Heart right ventricle (tissue), 16 donors: ENCODE measurements at regions not wholly inside any gene's neighbourhood (a gene's known extent, or its start where the extent isn't known, plus 50 kb on each side); places are given as distances from the start of the nearest gene placed in this dataset.

Experiments
- ATAC-seq, 8 donors: fragments of 200-7000 bp; cut with Tn5 transposase; one replicate each; pipeline ENCODE4 v1.9.1; 2020; ENCODE audit warnings: mild to moderate bottlenecking in 8 of 8, moderate library complexity in 8 of 8, moderate number of reproducible peaks in 1 of 8
- DNase-seq, 2 donors: peaks; one replicate each; pipeline ENCODE4 v3.0.0-alpha.2; 2020
- H3K27ac ChIP-seq, 10 donors: fragments of 200-600 bp; sonication (generic) in 2 of 10; one replicate each; pipeline versions ENCODE4 v1.5.0 to v1.8.0; 2020 to 2022; ENCODE audit warnings: mild to moderate bottlenecking in 3 of 10
- H3K27me3 ChIP-seq, 7 donors: fragments of 200-600 bp; one replicate each; pipeline ENCODE4 v1.8.0; 2021 to 2022; ENCODE audit warnings: mild to moderate bottlenecking in 2 of 7
- H3K36me3 ChIP-seq, 9 donors: fragments of 200-600 bp; sonication (generic) in 1 of 9; one replicate each; pipeline versions ENCODE4 v1.5.0 to v1.8.0; 2020 to 2022; ENCODE audit warnings: mild to moderate bottlenecking in 2 of 9
- H3K4me1 ChIP-seq, 9 donors: fragments of 200-600 bp; sonication (generic) in 1 of 9; one replicate each; pipeline versions ENCODE4 v1.5.0 to v1.8.0; 2020 to 2022; ENCODE audit warnings: mild to moderate bottlenecking in 4 of 9
- H3K4me3 ChIP-seq, 10 donors: fragments of 200-600 bp; sonication (generic) in 2 of 10; one replicate each; pipeline versions ENCODE4 v1.5.0 to v1.8.0; 2020 to 2022; ENCODE audit warnings: mild to moderate bottlenecking in 7 of 10, moderate library complexity in 2 of 10
- H3K9me3 ChIP-seq, 11 donors: fragments of 200-600 bp in 10 of 11; sonication (generic) in 2 of 11; one replicate each; pipeline versions ENCODE4 v1.5.0 to v1.8.0; 2013 to 2022; ENCODE audit warnings: mild to moderate bottlenecking in 2 of 11, control low read depth in 1 of 11, moderate library complexity in 1 of 11
- WGBS, 2 donors: extraction: QIAGEN DNeasy Blood & Tissue Kit; methylation state at CpG; one replicate each; pipeline ENCODE4 v1.1.7; 2013; ENCODE audit warnings: inconsistent platforms in 1 of 2; 5-methylcytosine and 5-hydroxymethylcytosine counted together
- intact Hi-C, 10 donors: fragments of 100-400 bp; cut with DNase I; formaldehyde crosslinking; loops; one replicate each; pipeline versions ENCODE4 v1.11.1 to v1.14.2; 2022
- TF ChIP-seq, protein P1 (sequence below), 9 donors: fragments of 200-600 bp; sonication (generic) in 2 of 9; IDR thresholded peaks; one replicate each; pipeline versions ENCODE4 v1.5.0 to v1.8.0; 2021 to 2022; ENCODE audit warnings: antibody characterized with exemption in 9 of 9, mild to moderate bottlenecking in 5 of 9, moderate library complexity in 1 of 9
- donor health status: Arrhythmogenic right ventricular cardiomyopathy.
- donor health status: ischemic (EF 13 %, LVEDD 7.1; RV severe dilation, severe dysfunction).
- donor health status: healthy with polysubstance abuse.
- donor health status: DM: no; HTN: yes; CAD: no.
- donor health status: DM: no; HTN: no; CAD: no.
- donor health status: ischemic (EF 25% LVEDD 6.9; RV normal size, moderate dysfunction).
- donor health status: ischemic (EF 25% LVEDD 5.7; RV mildly dilated, moderate dysfunction).
- donor health status: healthy.
- donor health status: DM: yes; HTN: yes; CAD: no.
- donor health status: Ischemic cardiomyopathy.
- donor health status: ischemic (EF 35%, LVEDD 5.7; RV mildly dilated, moderate dysfunction).
- donor health status: nonischemic (EF 11% LVEDD 7.7; RV severe dilation, severe dysfunction).
- donor health status: DM: yes; HTN: yes; CAD: no.
- donor health status: PGD.
- donor health status: ischemic (EF 29% LVEDD 5.4; RV normal size, mild dysfunction).
- donor health status: nonischemic (EF 23%, LVEDD 6.1; RV moderate dilation, normal function).

DNA sequence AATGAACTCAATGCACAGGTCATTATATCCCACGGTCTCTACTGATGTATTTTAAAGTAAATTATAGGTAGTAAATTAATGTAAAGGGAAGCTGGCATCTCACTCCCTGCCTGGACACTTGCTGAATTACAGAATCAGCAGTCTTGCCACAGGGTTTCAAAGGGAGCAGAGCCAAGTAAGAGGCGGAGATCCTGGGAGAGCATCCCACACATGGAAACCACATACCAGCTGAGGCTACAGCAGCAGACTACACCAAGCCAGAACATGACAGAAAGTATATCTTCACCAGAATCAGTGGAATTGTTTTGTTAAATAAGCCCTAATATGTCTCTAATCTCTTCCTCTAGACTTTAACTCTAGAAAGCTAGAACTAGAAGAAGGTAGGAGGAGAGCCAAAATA, 1689.2 kb upstream of the WWC1 start:
- H3K4me1 ChIP-seq: no peaks in the 10 kb centered on the region
- H3K27me3 ChIP-seq: peaks cover 0 to under 1% (median 0%) of the 10 kb centered on the region in 7 donors
- WGBS, 2 donors: 71 to 82% methylated on average over 2 of the region's 2 CpGs
- H3K36me3 ChIP-seq: no peaks in the 10 kb centered on the region
- ATAC-seq (no peak), DNase-seq (no peak)
- no peak overlapping the region for H3K27ac ChIP-seq
- H3K9me3 ChIP-seq: peaks cover 0 to 8% (median 0%) of the 10 kb centered on the region in 11 donors
- intact Hi-C loops: no loop called here
- H3K4me3 ChIP-seq: no peak overlapping the region
- TF ChIP-seq, protein P1, sequence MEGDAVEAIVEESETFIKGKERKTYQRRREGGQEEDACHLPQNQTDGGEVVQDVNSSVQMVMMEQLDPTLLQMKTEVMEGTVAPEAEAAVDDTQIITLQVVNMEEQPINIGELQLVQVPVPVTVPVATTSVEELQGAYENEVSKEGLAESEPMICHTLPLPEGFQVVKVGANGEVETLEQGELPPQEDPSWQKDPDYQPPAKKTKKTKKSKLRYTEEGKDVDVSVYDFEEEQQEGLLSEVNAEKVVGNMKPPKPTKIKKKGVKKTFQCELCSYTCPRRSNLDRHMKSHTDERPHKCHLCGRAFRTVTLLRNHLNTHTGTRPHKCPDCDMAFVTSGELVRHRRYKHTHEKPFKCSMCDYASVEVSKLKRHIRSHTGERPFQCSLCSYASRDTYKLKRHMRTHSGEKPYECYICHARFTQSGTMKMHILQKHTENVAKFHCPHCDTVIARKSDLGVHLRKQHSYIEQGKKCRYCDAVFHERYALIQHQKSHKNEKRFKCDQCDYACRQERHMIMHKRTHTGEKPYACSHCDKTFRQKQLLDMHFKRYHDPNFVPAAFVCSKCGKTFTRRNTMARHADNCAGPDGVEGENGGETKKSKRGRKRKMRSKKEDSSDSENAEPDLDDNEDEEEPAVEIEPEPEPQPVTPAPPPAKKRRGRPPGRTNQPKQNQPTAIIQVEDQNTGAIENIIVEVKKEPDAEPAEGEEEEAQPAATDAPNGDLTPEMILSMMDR (IDR thresholded peaks at IDR 0.05): no peak

DNA sequence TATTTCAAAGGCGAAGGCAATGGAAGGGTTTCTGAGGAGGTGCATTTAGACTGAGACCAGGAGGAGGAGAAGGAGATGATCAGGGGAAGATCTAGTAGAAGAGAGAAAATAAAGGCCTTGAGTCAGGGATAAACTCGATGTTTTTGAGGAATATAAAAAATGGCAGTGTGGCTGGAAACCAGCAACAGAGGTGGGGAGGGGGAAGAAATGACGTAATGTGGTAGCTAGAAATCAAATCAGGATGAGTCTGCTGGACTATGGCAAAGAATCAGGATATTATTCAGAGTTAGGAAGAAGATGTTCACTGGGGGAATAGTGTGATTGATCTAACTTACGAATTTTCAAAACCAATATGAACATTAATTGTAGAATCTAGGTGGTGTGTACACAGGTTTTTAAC, 1673.9 kb upstream of the WWC1 start:
- WGBS, 2 donors: 79 to 82% methylated on average over 4 of the region's 4 CpGs
- intact Hi-C loops: no loop called here
- Histone ChIP-seq H3K36me3 (no peaks in the 10 kb centered on the region), H3K27ac (no peak overlapping the region), H3K9me3 (peaks cover 0 to 19% (median 0%) of the 10 kb centered on the region in 11 donors), H3K4me3 (no peak overlapping the region), H3K27me3 (no peaks in the 10 kb centered on the region), H3K4me1 (no peaks in the 10 kb centered on the region)
- ATAC-seq (no peak), DNase-seq (no peak)
- TF ChIP-seq, protein P1 (IDR thresholded peaks at IDR 0.05): no peak

DNA sequence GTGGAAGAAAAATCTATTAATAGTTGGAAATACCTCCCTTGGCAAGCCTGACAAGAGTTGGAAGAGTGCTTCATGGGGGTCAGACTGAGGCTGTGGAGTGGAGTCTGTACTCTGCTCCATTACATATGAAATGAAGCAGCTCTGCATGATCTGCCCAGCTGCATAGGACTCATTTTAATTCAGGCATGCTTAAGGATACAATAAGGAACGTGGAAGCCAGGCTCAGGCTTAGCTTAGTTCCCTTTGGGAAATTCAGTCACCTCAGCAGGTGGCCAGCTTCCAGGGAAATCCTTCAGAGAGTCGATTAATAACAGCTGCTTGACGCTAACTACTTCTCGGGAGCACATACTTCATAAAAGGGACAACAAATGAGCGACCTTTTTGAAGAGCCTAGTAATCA, 1672.9 kb upstream of the WWC1 start:
- intact Hi-C loops: no loop called here
- no peak for DNase-seq
- TF ChIP-seq, protein P1 (IDR thresholded peaks at IDR 0.05): no peak
- Histone ChIP-seq H3K4me3 (no peak overlapping the region), H3K36me3 (no peaks in the 10 kb centered on the region), H3K9me3 (peaks cover 0 to 23% (median 0%) of the 10 kb centered on the region in 11 donors), H3K4me1 (no peaks in the 10 kb centered on the region), H3K27ac (no peak overlapping the region), H3K27me3 (no peaks in the 10 kb centered on the region)
- 56 to 58% methylated on average over 5 of the region's 5 CpGs for WGBS, 2 donors
- ATAC-seq: no peak

DNA sequence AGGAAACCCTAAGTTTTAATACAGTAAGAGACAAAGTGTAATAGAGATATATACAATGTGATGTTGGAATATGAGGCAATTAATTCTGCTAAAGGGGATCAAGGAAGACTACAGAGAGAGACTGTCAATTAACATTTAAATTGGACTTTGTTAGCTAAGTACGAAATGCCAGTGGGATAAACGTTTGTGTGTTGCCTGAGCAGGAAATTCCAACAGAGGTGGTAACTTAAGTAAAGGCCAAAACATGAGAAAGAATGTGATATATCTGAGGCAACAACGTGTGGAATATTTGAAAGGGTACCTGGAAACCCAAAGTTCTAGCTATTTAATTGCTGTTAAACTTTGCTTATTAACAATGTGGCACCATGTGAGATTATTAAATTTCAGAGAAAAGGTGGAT, 1666.9 kb upstream of the WWC1 start:
- WGBS, 2 donors: 20 to 25% methylated on average over 3 of the region's 3 CpGs
- DNase-seq (no peak), ATAC-seq (no peak)
- Histone ChIP-seq H3K4me3 (no peak overlapping the region), H3K27me3 (no peaks in the 10 kb centered on the region), H3K9me3 (peaks cover 0 to 16% (median 0%) of the 10 kb centered on the region in 11 donors), H3K36me3 (no peaks in the 10 kb centered on the region), H3K4me1 (no peaks in the 10 kb centered on the region), H3K27ac (no peak overlapping the region)
- TF ChIP-seq, protein P1 (IDR thresholded peaks at IDR 0.05): no peak
- intact Hi-C loops: no loop called here
